GM12878 (cell line): ENCODE measurements at regions not wholly inside any gene's neighbourhood (a gene's known extent, or its start where the extent isn't known, plus 50 kb on each side); places are given as distances from the start of the nearest gene placed in this dataset.

Experiments
- EGR1 ChIP-seq, 2 experiments: IDR thresholded peaks; 1 replicate in 1 of 2; 2 replicates in 1 of 2; pipeline ENCODE4 v1.6.1; 2011 to 2012; ENCODE audit warnings: low read depth in 2 of 2, low read length in 2 of 2, borderline replicate concordance in 1 of 2, mild to moderate bottlenecking in 1 of 2, moderate library complexity in 1 of 2
- NFYB ChIP-seq: IDR thresholded peaks from 2 replicates; pipeline ENCODE4 v1.6.1; 2011; ENCODE audit warnings: low read depth, mild to moderate bottlenecking, low read length, improper control_type of control experiment, moderate library complexity; ENCODE audit not compliant: insufficient read depth
- ZNF274 ChIP-seq: IDR thresholded peaks from one replicate; pipeline ENCODE4 v1.8.0; 2011; ENCODE audit not compliant: insufficient read length, insufficient read depth
- TF ChIP-seq, protein P1 (sequence below), 3 experiments: IDR thresholded peaks in 2 of 3; conservative IDR thresholded peaks in 1 of 3; 2 replicates each; pipeline ENCODE4 v1.5.1; 2011; ENCODE audit warnings: low read depth in 3 of 3, low read length in 3 of 3, mild to moderate bottlenecking in 3 of 3, control low read depth in 2 of 3, moderate library complexity in 2 of 3, inconsistent platforms in 1 of 3, mixed read lengths in 1 of 3; ENCODE audit not compliant: control insufficient read depth in 2 of 3, insufficient read depth in 1 of 3; ENCODE audit errors: extremely low read depth in 1 of 3

DNA sequence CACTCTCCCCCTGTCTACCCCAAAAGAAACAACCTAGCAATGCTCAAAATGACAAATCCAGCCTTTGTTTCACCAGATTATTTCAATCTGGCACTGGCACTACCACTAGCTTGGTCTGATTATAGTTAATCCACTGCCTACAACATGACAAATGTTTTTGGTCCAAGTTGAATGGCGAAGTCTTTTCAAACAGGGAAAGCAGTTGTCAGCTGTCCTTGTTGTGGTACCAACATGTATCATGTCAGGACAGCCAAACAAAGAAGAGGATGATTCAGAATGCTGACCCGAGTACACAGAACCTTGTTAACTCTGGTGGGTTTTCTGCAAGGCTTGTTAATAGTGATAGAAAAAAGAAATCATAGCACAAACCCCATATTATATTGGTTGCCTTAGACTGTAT is 160.8 kb upstream of the ANK2 start:
- TF ChIP-seq ZNF274 (no peak), EGR1 (IDR thresholded peaks at IDR 0.05; ENCODE audit: borderline replicate concordance in 1 of 2, low read depth in 2 of 2, low read length in 2 of 2) (no peak), NFYB (no peak)
- TF ChIP-seq, protein P1, sequence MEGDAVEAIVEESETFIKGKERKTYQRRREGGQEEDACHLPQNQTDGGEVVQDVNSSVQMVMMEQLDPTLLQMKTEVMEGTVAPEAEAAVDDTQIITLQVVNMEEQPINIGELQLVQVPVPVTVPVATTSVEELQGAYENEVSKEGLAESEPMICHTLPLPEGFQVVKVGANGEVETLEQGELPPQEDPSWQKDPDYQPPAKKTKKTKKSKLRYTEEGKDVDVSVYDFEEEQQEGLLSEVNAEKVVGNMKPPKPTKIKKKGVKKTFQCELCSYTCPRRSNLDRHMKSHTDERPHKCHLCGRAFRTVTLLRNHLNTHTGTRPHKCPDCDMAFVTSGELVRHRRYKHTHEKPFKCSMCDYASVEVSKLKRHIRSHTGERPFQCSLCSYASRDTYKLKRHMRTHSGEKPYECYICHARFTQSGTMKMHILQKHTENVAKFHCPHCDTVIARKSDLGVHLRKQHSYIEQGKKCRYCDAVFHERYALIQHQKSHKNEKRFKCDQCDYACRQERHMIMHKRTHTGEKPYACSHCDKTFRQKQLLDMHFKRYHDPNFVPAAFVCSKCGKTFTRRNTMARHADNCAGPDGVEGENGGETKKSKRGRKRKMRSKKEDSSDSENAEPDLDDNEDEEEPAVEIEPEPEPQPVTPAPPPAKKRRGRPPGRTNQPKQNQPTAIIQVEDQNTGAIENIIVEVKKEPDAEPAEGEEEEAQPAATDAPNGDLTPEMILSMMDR (IDR thresholded peaks at IDR 0.05 in 2 of 3, conservative IDR thresholded peaks at IDR 0.05 in 1 of 3; ENCODE audit: control insufficient read depth in 2 of 3, extremely low read depth in 1 of 3, insufficient read depth in 1 of 3, low read depth in 3 of 3, low read length in 3 of 3): no peak
